ENCODE measurements at regions not wholly inside any gene's neighbourhood (a gene's known extent, or its start where the extent isn't known, plus 50 kb on each side); places are given as distances from the start of the nearest gene placed in this dataset.

DNA sequence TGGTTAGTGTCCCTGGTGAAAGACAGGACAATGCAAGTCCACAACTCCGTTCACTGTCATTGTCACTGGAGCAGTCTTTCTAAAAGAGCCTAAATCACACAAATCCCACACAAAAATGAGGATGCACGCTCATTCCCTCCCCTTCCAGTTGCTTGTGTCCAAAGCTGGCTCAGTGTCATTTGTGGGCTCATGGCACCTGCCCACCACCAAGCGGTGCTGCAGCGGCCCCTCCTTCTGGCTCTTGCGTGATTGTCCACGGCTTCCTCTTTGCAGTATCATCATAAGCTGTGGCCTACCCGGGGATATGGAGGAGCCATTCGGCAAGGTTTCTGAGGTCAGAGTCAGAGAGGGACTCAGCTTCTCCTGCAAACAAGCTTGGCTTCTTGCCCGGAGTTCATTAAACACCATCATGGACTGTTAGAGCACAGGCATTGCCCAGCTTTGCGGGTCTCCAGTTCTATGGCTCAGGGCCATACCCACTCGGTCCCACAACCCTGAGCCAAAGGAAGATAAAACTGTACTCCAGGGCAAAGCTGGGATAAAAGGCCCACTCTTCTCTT lies 179.4 kb upstream of the AGAP1 start:
- DNase-seq (no peak), ATAC-seq (no peak)
- intact Hi-C loops (cut with DNase I, micrococcal nuclease), result no loop called here

GRCh38 chr2:235319095-235319494 lies 174.7 kb upstream of the AGAP1 start:
- no peak for DNase-seq
- ATAC-seq, result no peak
- intact Hi-C loops (cut with DNase I, micrococcal nuclease), result no loop called here

DNA sequence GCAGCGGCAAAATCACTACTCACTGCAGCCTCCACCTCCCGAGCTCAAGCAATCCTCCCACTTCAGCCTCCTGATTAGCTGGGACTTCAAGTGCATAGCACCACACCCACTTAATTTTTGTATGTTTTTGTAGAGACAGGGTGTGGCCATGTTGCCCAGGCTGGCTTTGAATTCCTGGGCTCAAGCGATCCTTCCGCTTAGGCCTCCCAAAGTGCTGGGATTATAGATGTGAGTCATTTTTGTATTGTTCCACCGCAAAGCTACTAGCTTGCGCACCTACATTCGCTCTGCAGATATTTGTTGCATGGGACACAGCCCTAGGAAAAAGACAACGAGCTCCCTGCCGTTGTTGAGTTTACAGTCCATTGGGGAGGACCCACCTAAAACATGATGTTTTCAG lies 173.5 kb upstream of the AGAP1 start:
- intact Hi-C loops (cut with DNase I, micrococcal nuclease), result no loop called here
- DNase-seq, result no peak
- no peak for ATAC-seq

DNA sequence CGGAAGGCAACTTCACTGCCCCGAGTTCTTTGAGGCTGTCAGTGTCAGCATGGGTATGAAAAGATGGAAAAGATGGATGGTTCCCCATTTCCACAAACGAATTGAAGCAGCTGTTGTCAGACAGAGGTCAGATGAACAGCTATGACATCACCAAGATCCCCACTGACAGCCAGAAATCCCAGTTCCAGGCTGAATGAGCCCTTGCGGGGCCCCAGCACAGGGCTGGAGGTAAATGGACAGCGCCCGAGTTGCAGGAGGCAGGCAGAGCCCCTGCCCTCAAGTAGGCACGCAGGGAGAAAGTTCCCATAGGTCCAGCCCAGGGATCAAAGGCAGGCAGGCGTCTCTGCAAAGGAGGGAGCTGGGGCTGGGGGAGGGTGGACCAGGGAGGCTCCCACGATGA lies 169.5 kb upstream of the AGAP1 start:
- DNase-seq (no peak), ATAC-seq (no peak)
- intact Hi-C loops (cut with DNase I, micrococcal nuclease), result no loop called here

GRCh38 chr2:235325151-235325550 lies 168.7 kb upstream of the AGAP1 start:
- intact Hi-C loops (cut with DNase I, micrococcal nuclease), result no loop called here
- no peak for ATAC-seq
- DNase-seq, result no peak

DNA sequence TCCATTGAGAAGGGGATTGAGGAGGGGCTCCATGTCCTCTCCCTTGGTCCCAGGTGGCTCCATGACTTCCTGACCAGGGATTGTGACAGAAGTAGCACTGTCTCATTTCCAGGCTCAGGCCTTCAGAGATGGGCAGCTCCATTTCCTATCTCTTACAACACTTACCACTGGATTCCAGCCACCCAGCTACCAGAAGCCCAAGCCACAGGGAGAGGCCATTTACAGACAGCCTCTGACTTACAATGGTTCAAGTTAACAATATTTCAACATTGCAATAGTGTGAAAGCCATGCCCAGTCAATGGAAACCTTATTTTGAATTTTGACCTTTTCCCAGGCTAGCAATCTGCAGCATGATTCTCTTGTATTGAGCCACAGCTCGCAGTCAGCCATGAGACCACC lies 164.9 kb upstream of the AGAP1 start:
- DNase-seq (no peak), ATAC-seq (no peak)
- intact Hi-C loops (cut with DNase I, micrococcal nuclease), result no loop called here

DNA sequence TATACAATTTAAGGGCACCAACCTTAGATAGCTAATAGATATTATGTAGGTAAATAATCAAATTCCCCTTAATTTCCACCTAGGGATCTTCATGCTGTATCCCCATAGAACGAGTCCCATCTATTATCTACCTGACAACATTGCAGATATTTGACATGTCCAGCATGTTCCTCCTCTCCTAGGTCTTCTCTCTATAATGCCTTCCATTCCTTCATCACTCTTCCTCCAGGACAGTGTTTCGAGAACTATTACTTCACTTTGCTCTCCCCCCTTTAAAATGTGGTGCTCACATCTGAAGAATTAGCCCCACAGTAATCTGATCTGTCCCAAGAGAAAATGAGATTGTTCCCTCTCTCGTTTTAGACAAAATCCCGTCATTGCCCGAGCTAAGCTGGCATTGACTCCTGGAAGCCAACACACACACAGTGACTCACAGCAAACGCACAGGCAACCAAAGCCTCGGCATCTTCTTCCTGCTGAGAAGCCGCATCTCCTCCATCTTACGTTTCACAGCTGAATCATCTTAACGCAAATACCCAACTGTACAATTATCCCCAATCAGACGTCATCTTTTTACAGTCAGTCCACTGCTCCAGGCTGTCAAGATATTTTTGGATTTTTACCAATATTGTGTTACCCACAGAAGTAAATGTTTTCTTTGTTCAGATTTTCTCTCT lies 162.9 kb upstream of the AGAP1 start:
- intact Hi-C loops (cut with DNase I, micrococcal nuclease), result no loop called here
- DNase-seq (no peak), ATAC-seq (no peak)

GRCh38 chr2:235332240-235332890 lies 161.5 kb upstream of the AGAP1 start:
- ATAC-seq (no peak), DNase-seq (no peak)
- intact Hi-C loops (cut with DNase I, micrococcal nuclease), result no loop called here

DNA sequence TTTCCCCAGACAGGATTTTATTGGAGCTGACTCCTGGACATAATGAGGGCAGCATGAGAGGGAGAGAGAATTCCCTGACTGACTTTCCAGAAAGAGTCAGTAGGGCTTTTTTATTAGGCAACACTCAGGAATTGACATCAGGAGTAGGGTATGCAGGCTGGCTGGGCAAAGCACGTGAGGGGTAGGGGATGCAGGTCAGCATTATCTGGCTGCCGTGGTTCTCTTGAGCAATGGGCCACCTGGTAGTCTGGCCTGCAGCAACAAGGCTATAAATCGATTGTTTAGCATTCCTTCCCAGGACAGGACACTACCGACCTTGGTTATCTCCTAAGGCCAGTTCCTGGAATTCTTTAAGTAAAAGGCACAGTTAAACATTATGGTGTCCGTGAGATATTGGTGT lies 160.8 kb upstream of the AGAP1 start:
- DNase-seq, result no peak
- intact Hi-C loops (cut with DNase I, micrococcal nuclease), result no loop called here
- no peak for ATAC-seq

GRCh38 chr2:235334179-235334578 lies 159.7 kb upstream of the AGAP1 start:
- intact Hi-C loops (cut with DNase I, micrococcal nuclease), result no loop called here
- ATAC-seq, result no peak
- no peak for DNase-seq

DNA sequence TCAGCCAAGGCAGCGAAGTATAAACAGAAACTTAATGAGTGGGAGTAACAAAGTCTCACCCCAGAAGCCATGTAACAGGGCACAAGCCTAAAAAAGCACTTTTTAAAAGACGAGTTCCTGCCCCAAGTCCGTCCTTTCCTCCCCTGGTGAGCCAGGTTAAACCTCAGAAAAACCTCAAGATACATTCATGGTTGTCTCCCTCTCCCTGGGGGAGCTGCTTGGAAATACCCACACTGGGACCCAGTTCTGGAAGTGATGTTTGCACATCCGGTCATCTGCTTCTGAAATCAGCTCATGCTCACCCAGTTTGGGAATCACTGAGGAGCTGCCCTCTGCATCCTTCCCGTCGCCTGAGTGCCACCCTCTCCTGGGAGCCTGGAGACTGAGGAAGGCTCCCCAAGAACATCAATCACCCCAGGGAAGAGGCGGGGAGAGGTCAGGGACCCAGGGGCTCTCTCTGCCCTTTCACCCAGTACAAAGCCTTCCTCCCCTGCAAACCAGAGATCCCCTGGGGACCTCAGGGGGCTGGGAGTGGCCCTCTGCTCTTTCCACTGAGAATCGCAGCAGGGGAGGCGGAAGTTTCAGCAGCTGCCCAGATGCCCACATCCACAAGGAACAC lies 150.6 kb upstream of the AGAP1 start:
- ATAC-seq, result no peak
- DNase-seq, result no peak
- intact Hi-C loops (cut with DNase I, micrococcal nuclease), result no loop called here

GRCh38 chr2:235343869-235344268 lies 150.0 kb upstream of the AGAP1 start:
- DNase-seq (no peak), ATAC-seq (no peak)
- intact Hi-C loops (cut with DNase I, micrococcal nuclease), result no loop called here

DNA sequence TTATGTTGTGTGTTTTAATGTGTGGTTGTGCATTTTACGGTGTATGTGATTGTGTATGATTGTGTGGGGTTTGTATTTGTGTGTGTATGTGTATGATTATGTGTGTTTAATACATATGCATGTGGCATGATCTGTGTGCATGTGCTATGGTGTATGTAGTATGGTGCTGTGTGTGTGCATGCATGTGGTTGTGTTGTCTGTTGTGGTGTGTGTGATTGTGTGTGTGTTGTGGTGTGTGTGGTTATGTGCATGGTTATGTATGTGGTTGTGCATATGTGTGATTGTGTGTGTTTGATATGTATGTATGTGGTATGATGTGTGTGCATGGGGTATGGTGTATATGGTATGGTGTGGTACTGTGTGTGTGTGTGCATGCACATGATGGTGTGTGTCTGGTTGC lies 148.1 kb upstream of the AGAP1 start:
- DNase-seq, result no peak
- no peak for ATAC-seq
- intact Hi-C loops (cut with DNase I, micrococcal nuclease), result no loop called here

GRCh38 chr2:235347691-235348090 lies 146.2 kb upstream of the AGAP1 start:
- intact Hi-C loops (cut with DNase I, micrococcal nuclease), result no loop called here
- ATAC-seq (no peak), DNase-seq (no peak)

DNA sequence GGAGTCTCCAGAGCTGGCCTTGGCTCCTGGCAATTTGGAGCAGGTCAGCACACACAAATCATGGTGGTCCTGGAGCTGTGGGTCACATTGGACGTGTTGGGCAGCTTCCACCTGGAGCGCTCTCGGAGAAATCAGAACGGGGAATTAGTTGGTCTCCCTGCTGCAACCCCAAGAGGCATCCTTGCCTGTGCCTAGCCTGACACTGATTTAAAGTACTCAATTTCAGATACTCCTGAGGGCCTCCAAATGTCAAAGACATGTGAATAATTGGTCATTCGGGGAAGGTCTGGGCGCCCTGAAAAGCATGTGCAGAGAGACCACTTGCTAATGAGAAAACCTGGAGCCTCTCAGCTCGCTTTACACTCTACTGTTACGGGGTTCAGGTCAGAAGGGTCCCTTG lies 145.5 kb upstream of the AGAP1 start:
- intact Hi-C loops (cut with DNase I, micrococcal nuclease), result no loop called here
- DNase-seq, result no peak
- ATAC-seq, result no peak

DNA sequence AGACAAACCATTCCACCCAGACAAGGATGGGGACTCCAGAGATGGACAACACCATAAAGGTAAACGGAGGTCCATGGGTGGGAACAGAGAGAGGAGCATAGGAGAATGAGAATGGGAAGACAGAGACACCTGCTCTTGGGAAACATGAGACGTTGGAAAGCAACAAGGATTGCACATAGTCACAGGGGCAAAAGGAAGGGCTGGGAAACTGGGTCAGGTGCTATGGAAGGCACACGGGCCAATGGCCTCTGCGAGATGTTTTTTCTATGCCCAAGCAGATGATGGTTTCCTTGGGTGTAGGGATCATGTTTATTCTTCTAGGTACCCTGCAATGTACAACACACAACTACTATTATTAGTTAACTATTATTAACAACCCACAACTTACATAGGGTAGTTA lies 143.6 kb upstream of the AGAP1 start:
- ATAC-seq (no peak), DNase-seq (no peak)
- intact Hi-C loops (cut with DNase I, micrococcal nuclease), result no loop called here

- intact Hi-C loops (cut with DNase I, micrococcal nuclease), result no loop called here
- no peak for ATAC-seq
- DNase-seq, result no peak
Observed at GRCh38 chr2:235352541-235352940, 141.3 kb upstream of the AGAP1 start.

GRCh38 chr2:235357881-235358280 lies 136.0 kb upstream of the AGAP1 start:
- DNase-seq (no peak), ATAC-seq (no peak)
- intact Hi-C loops (cut with DNase I, micrococcal nuclease), result no loop called here

- DNase-seq (no peak), ATAC-seq (no peak)
- intact Hi-C loops (cut with DNase I, micrococcal nuclease), result no loop called here
Observed at GRCh38 chr2:235358981-235359471, 134.8 kb upstream of the AGAP1 start.

GRCh38 chr2:235360446-235360845 lies 133.4 kb upstream of the AGAP1 start:
- no peak for DNase-seq
- intact Hi-C loops (cut with DNase I, micrococcal nuclease), result no loop called here
- no peak for ATAC-seq
